GM21529 (cell line): ENCODE measurements at regions not wholly inside any gene's neighbourhood (a gene's known extent, or its start where the extent isn't known, plus 50 kb on each side); places are given as distances from the start of the nearest gene placed in this dataset.
A peak's percentile ranks its signal among the peaks of the same experiment; 100 is the strongest.

Experiments
- ATAC-seq: cut with Tn5 transposase; IDR thresholded peaks from one replicate; pipeline ENCODE4 v1.9.1; 2021; ENCODE audit not compliant: unreplicated experiment

- ATAC-seq, result no peak
Measured at GRCh38 chr9:99430301-99430700, 208.2 kb downstream of the SEC61B start.

DNA sequence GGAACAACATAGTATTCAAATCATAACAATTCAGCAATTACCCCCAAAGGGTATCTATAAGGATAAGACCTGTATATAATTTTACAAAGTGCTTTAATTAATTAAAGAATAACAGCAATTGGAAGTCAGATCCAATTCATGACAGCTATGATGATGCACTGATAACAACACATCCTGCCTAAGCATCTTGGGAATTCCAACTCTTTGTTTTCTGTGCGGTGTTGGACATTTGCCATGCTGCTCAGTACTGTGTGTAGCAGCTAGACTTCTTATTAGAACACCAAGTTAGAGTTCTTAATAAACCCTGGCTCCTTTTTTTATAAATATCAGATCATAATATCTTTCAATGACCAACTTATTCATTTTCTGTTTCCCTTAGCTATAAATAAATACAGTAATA, 209.0 kb downstream of the SEC61B start:
- ATAC-seq, result no peak

DNA sequence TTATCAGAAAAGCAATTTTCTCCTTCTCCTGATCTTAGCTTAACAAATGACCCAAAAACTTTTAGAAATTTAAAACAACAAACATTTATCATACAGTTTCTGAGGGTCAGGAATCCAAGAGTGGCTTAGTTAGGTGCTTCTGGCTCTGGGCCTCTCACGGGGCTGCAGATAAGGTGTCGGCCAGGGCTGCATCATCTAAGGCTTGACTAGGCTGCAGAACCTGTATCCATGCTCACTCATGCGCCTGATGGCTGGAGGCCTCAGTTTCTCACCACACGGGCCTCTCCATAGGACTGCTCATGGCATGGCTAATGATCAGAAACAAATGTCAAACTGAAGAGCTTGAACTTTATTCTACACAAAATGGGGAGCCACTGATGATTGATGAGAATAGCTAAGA, 210.0 kb downstream of the SEC61B start:
- no peak for ATAC-seq

GRCh38 chr9:99433095-99433494, 211.0 kb downstream of the SEC61B start:
- no peak for ATAC-seq

DNA sequence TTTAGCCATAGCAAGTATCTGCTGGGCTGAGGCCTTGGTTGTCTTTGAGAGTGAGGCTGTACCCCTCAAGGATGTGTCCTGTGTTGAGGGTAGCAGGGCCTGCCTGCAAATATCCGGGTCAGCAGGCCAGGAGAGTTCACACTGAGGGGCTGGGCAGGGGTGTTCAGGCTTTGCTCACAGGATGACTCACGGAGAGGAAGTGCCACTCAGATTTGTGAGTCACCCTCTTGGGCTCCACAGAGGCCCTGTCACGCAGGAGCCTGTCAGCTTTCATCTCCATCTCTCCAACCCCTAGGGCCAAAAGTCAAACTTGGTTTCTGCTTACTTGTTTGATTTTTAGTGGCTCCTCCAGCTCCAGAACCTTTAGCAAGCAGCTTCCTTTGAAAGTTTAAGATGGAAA, 211.5 kb downstream of the SEC61B start:
- peak; percentile 98 for ATAC-seq

- no peak for ATAC-seq
Measured at GRCh38 chr9:99436616-99437015, 214.5 kb downstream of the SEC61B start.

- ATAC-seq, result no peak
Measured at GRCh38 chr9:99437145-99437544, 215.1 kb downstream of the SEC61B start.

- ATAC-seq, result no peak
Measured at GRCh38 chr9:99438596-99438995, 216.5 kb downstream of the SEC61B start.

GRCh38 chr9:99441829-99442228, 219.7 kb downstream of the SEC61B start:
- ATAC-seq, result no peak

- ATAC-seq, result no peak
Measured at GRCh38 chr9:99445371-99445891, 223.3 kb downstream of the SEC61B start.

DNA sequence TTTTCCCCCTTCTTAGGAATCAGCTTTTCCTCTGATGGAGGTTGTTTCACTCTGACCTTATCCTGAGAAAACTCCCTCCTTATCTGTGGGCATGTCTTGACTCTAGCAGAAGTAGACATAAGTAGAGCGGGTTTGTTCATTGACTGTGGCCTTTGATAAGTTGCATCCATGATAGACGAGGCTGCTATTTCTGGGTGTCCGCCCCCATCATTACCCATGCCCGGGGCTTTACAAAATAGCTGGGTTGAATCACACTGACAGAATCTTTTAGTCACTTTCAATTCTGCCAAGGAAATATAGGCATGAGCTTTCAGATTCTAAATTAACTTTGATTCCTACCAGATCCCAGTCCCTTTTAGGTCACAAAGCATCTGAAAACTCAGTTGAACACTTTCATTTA, 223.8 kb downstream of the SEC61B start:
- ATAC-seq, result no peak

GRCh38 chr9:99447951-99448350, 225.9 kb downstream of the SEC61B start:
- ATAC-seq, result no peak

DNA sequence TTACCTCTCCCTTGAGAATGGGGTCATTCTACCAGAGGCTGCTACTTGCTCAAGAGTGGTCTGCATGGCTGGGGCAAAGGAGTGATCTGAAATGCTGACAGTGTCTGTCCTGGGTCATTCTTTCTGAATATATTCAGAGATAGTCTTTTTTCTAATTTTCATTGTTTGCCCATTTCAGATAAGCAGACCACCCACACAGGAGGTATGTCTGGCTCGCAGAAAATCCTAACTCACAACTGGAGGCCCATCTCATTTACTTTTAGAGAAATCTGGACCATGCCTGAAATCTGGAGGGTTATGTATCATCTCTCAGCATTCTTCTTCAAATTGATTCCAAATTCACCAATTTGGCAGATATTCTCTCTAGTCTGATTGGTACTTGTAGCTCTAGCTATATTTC, 227.6 kb downstream of the SEC61B start:
- ATAC-seq, result no peak

DNA sequence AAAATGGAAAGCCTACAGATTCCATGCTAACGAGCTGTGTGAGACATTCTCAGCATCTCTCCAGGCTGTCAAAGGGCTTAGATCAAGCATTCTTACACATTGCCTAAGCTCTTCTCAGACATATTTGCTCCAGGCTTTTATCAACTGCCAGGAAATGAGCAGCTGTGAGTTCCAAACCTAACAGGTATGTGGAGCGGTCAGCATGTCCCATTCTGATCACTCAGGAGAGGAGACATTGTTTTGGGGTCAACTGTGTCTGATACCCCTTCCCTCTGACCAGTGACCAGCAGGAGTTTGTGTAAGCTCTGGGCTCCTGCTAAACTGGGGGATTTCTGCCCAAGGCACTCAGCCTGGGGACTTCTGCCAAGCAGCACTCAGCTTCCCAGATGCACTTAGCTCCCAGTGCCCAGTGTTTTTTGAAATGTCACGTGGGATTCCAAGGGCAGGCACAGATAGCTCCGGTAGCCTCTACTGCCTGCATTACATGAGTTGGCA, 229.1 kb downstream of the SEC61B start:
- no peak for ATAC-seq

- ATAC-seq, result no peak
Measured at GRCh38 chr9:99457406-99457805, 235.3 kb downstream of the SEC61B start.

DNA sequence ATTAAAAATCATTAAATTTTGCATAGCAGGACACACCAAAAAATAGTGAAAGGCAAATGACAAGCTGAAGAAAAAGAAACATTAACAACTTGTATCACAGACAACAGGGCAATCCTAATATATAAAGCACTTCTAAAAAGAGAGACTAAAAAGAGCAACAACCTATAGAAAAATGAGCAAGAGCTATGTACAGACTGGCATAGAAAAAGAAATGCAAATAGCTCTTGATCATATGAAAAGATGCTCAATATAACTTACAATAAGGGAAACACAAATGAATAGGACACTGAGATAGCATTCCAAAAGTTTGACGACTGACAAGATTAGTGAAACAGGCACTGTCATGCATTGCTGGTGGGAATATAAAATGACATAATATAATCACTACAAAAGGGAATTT, 235.9 kb downstream of the SEC61B start:
- no peak for ATAC-seq

- no peak for ATAC-seq
Measured at GRCh38 chr9:99459919-99460318, 237.8 kb downstream of the SEC61B start.

DNA sequence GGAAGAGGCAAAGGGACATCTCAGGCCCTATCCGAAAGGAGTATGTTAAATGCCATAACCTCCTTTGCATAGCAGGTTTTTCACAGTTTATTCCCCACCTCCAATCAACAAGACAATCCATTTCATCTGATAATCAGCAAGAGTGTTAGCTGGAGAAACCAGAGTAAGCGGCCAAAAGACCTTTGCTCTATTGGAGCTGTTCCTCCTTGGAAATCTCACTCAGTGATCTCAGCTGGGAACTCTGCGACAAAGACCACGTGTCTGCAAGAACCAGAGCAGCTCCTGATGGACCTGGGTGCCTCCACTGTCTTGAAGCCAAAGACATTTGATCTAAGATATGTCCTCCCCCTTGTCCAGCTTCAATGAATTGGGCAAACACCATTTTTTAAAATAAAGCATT, 241.0 kb downstream of the SEC61B start:
- no peak for ATAC-seq

- ATAC-seq, result no peak
Measured at GRCh38 chr9:99464568-99464967, 242.5 kb downstream of the SEC61B start.

- no peak for ATAC-seq
Measured at GRCh38 chr9:99465231-99465907, 243.3 kb downstream of the SEC61B start.

DNA sequence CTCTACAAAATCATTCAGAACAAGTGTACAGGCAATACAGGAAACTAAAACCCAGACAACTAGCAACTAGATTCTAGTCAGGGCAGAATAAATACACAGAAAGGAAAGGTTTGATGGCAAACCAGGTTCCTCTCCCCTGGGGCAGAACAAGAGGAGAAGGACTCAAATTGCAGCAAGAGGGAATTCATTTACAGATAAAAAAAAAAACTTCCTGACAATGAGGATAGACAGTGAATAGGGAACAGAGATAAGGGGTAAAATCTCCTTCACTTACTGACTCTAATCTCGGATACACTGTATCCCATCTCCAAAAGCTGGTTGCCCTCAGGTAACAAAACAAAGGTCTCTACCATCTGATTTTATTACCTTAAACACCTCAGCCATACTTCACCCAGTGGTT, 244.0 kb downstream of the SEC61B start:
- no peak for ATAC-seq

DNA sequence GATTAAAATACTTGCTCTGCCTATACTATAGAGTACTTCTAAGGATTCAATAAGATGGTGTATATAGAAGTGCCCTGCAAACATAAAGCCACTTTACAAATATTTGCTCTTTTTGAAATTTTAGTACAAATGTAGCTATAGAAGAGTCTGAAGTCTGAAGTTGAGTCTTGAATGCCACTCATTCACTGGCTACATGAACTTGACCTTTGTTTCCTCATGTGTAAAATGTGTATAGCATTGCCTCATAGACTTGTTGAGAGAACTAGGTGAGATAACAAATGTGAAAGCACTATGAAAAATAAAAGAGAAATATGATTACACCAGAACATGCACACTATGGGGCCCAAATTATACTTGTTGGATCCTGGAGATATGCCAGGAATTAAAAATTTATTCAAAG, 244.7 kb downstream of the SEC61B start:
- ATAC-seq, result no peak

DNA sequence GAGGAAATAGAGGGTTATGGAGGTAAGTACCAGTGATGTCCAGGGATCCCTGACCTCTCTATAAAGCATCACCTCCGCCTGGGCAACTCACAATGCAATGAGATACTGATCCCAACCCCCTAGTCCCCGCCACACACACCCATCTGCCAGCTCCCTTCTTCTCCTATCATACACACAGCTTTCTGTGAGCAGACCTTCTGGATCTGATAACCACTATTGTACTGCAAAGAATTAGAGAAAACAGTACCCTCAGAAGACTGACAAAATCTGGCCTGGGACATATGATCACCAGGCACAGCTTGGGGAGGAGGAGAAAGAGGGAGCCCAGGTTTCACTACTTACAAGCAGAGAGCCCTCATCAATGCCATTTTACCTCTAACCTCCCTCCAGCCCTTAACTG, 249.0 kb downstream of the SEC61B start:
- ATAC-seq, result no peak
